ENCODE measurements at regions not wholly inside any gene's neighbourhood (a gene's known extent, or its start where the extent isn't known, plus 50 kb on each side); places are given as distances from the start of the nearest gene placed in this dataset.
"Not testable (repeated sequence)": the region's sequence is repeated elsewhere in the genome, so short reads cannot be mapped to it uniquely, and the experiment has no call there.

GRCh38 chr5:153296251-153296844 is 194.1 kb upstream of the GRIA1 start:
- POLR2A ChIA-PET; H3K4me1 ChIP-seq (ENCODE audit: control extremely low read depth in 1 of 4, control insufficient read depth in 4 of 4, insufficient read depth in 4 of 4, low read length in 3 of 4); DNase-seq; H3K27ac ChIP-seq (ENCODE audit: insufficient read depth in 1 of 2, low read depth in 1 of 2, low read length in 2 of 2, poor library complexity in 1 of 2, severe bottlenecking in 2 of 2); H3K36me3 ChIP-seq (ENCODE audit: control insufficient read depth in 4 of 4, insufficient read depth in 4 of 4, low read length in 3 of 4); H3K9me3 ChIP-seq (ENCODE audit: control extremely low read depth in 1 of 5, control insufficient read depth in 4 of 5, insufficient read depth in 2 of 5, low read depth in 1 of 5, low read length in 4 of 5); CTCF ChIA-PET; H3K4me3 ChIP-seq (ENCODE audit: control insufficient read depth in 1 of 7, extremely low read depth in 1 of 7, insufficient read depth in 4 of 7, low read depth in 2 of 7, low read length in 6 of 7); H3K27me3 ChIP-seq (replicated peaks in 2 of 5; ENCODE audit: control insufficient read depth in 4 of 5, insufficient read depth in 5 of 5, low read length in 4 of 5): not testable (repeated sequence)
- 98% methylated on average over 8 of the region's 45 CpGs for WGBS (ENCODE audit: insufficient coverage)

- ChIA-PET CTCF (no interaction called here), POLR2A (no interaction called here)
- no peaks in the 10 kb centered on the region for H3K27me3 ChIP-seq (replicated peaks in 2 of 5; ENCODE audit: control insufficient read depth in 4 of 5, insufficient read depth in 5 of 5, low read length in 4 of 5)
- WGBS (ENCODE audit: insufficient coverage) = 100% methylated on average over 1 of the region's 4 CpGs
- no peak overlapping the region for H3K27ac ChIP-seq (ENCODE audit: insufficient read depth in 1 of 2, low read depth in 1 of 2, low read length in 2 of 2, poor library complexity in 1 of 2, severe bottlenecking in 2 of 2)
- no peaks in the 10 kb centered on the region for H3K4me1 ChIP-seq (ENCODE audit: control extremely low read depth in 1 of 4, control insufficient read depth in 4 of 4, insufficient read depth in 4 of 4, low read length in 3 of 4)
- H3K36me3 ChIP-seq (ENCODE audit: control insufficient read depth in 4 of 4, insufficient read depth in 4 of 4, low read length in 3 of 4) = no peaks in the 10 kb centered on the region
- no peak overlapping the region for H3K4me3 ChIP-seq (ENCODE audit: control insufficient read depth in 1 of 7, extremely low read depth in 1 of 7, insufficient read depth in 4 of 7, low read depth in 2 of 7, low read length in 6 of 7)
- DNase-seq = no peak
- no peaks in the 10 kb centered on the region for H3K9me3 ChIP-seq (ENCODE audit: control extremely low read depth in 1 of 5, control insufficient read depth in 4 of 5, insufficient read depth in 2 of 5, low read depth in 1 of 5, low read length in 4 of 5)
These were observed 190.6 kb upstream of the GRIA1 start for GRCh38 chr5:153299891-153300290.

GRCh38 chr5:153308282-153308681 is 182.2 kb upstream of the GRIA1 start:
- 38% methylated on average over 1 of the region's 1 CpG for WGBS (ENCODE audit: insufficient coverage)
- no peak overlapping the region for H3K27ac ChIP-seq (ENCODE audit: insufficient read depth in 1 of 2, low read depth in 1 of 2, low read length in 2 of 2, poor library complexity in 1 of 2, severe bottlenecking in 2 of 2)
- ChIA-PET CTCF (interaction anchor here (0.7 kb wide), 1 partner anchor 38 kb away, joined by 4 read pairs; no protein-coding TSS in a partner anchor), POLR2A (no interaction called here)
- H3K27me3 ChIP-seq (replicated peaks in 2 of 5; ENCODE audit: control insufficient read depth in 4 of 5, insufficient read depth in 5 of 5, low read length in 4 of 5) = no peaks in the 10 kb centered on the region
- no peak for DNase-seq
- H3K36me3 ChIP-seq (ENCODE audit: control insufficient read depth in 4 of 4, insufficient read depth in 4 of 4, low read length in 3 of 4) = no peaks in the 10 kb centered on the region
- no peak overlapping the region for H3K4me3 ChIP-seq (ENCODE audit: control insufficient read depth in 1 of 7, extremely low read depth in 1 of 7, insufficient read depth in 4 of 7, low read depth in 2 of 7, low read length in 6 of 7)
- H3K4me1 ChIP-seq (ENCODE audit: control extremely low read depth in 1 of 4, control insufficient read depth in 4 of 4, insufficient read depth in 4 of 4, low read length in 3 of 4) = no peaks in the 10 kb centered on the region
- H3K9me3 ChIP-seq (ENCODE audit: control extremely low read depth in 1 of 5, control insufficient read depth in 4 of 5, insufficient read depth in 2 of 5, low read depth in 1 of 5, low read length in 4 of 5) = no peaks in the 10 kb centered on the region

- Histone ChIP-seq H3K4me1 (ENCODE audit: control extremely low read depth in 1 of 4, control insufficient read depth in 4 of 4, insufficient read depth in 4 of 4, low read length in 3 of 4) (no peaks in the 10 kb centered on the region), H3K9me3 (ENCODE audit: control extremely low read depth in 1 of 5, control insufficient read depth in 4 of 5, insufficient read depth in 2 of 5, low read depth in 1 of 5, low read length in 4 of 5) (no peaks in the 10 kb centered on the region), H3K36me3 (ENCODE audit: control insufficient read depth in 4 of 4, insufficient read depth in 4 of 4, low read length in 3 of 4) (no peaks in the 10 kb centered on the region), H3K27me3 (replicated peaks in 2 of 5; ENCODE audit: control insufficient read depth in 4 of 5, insufficient read depth in 5 of 5, low read length in 4 of 5) (no peaks in the 10 kb centered on the region), H3K4me3 (ENCODE audit: control insufficient read depth in 1 of 7, extremely low read depth in 1 of 7, insufficient read depth in 4 of 7, low read depth in 2 of 7, low read length in 6 of 7) (no peak overlapping the region), H3K27ac (ENCODE audit: insufficient read depth in 1 of 2, low read depth in 1 of 2, low read length in 2 of 2, poor library complexity in 1 of 2, severe bottlenecking in 2 of 2) (no peak overlapping the region)
- POLR2A ChIA-PET = no interaction called here
- no peak for DNase-seq
- CTCF ChIA-PET = no interaction called here
- 100% methylated on average over 2 of the region's 4 CpGs for WGBS (ENCODE audit: insufficient coverage)
These were observed 171.9 kb upstream of the GRIA1 start for GRCh38 chr5:153318556-153318955.

- WGBS (ENCODE audit: insufficient coverage) = 100% methylated on average over 1 of the region's 1 CpG
- no peak overlapping the region for H3K27ac ChIP-seq (ENCODE audit: insufficient read depth in 1 of 2, low read depth in 1 of 2, low read length in 2 of 2, poor library complexity in 1 of 2, severe bottlenecking in 2 of 2)
- no peaks in the 10 kb centered on the region for H3K36me3 ChIP-seq (ENCODE audit: control insufficient read depth in 4 of 4, insufficient read depth in 4 of 4, low read length in 3 of 4)
- DNase-seq = no peak
- no peaks in the 10 kb centered on the region for H3K9me3 ChIP-seq (ENCODE audit: control extremely low read depth in 1 of 5, control insufficient read depth in 4 of 5, insufficient read depth in 2 of 5, low read depth in 1 of 5, low read length in 4 of 5)
- no peak overlapping the region for H3K4me3 ChIP-seq (ENCODE audit: control insufficient read depth in 1 of 7, extremely low read depth in 1 of 7, insufficient read depth in 4 of 7, low read depth in 2 of 7, low read length in 6 of 7)
- CTCF ChIA-PET = no interaction called here
- no peaks in the 10 kb centered on the region for H3K27me3 ChIP-seq (replicated peaks in 2 of 5; ENCODE audit: control insufficient read depth in 4 of 5, insufficient read depth in 5 of 5, low read length in 4 of 5)
- no peaks in the 10 kb centered on the region for H3K4me1 ChIP-seq (ENCODE audit: control extremely low read depth in 1 of 4, control insufficient read depth in 4 of 4, insufficient read depth in 4 of 4, low read length in 3 of 4)
- POLR2A ChIA-PET = no interaction called here
These were observed 169.0 kb upstream of the GRIA1 start for GRCh38 chr5:153321478-153321877.

- Histone ChIP-seq H3K27me3 (replicated peaks in 2 of 5; ENCODE audit: control insufficient read depth in 4 of 5, insufficient read depth in 5 of 5, low read length in 4 of 5) (no peaks in the 10 kb centered on the region), H3K9me3 (ENCODE audit: control extremely low read depth in 1 of 5, control insufficient read depth in 4 of 5, insufficient read depth in 2 of 5, low read depth in 1 of 5, low read length in 4 of 5) (no peaks in the 10 kb centered on the region), H3K27ac (ENCODE audit: insufficient read depth in 1 of 2, low read depth in 1 of 2, low read length in 2 of 2, poor library complexity in 1 of 2, severe bottlenecking in 2 of 2) (no peak overlapping the region), H3K4me1 (ENCODE audit: control extremely low read depth in 1 of 4, control insufficient read depth in 4 of 4, insufficient read depth in 4 of 4, low read length in 3 of 4) (no peaks in the 10 kb centered on the region), H3K4me3 (ENCODE audit: control insufficient read depth in 1 of 7, extremely low read depth in 1 of 7, insufficient read depth in 4 of 7, low read depth in 2 of 7, low read length in 6 of 7) (no peak overlapping the region), H3K36me3 (ENCODE audit: control insufficient read depth in 4 of 4, insufficient read depth in 4 of 4, low read length in 3 of 4) (no peaks in the 10 kb centered on the region)
- ChIA-PET CTCF (no interaction called here), POLR2A (no interaction called here)
- DNase-seq = no peak
- 100% methylated on average over 1 of the region's 3 CpGs for WGBS (ENCODE audit: insufficient coverage)
These were observed 150.3 kb upstream of the GRIA1 start for GRCh38 chr5:153340139-153340538.

GRCh38 chr5:153340738-153341137 is 149.7 kb upstream of the GRIA1 start:
- WGBS (ENCODE audit: insufficient coverage) = no CpG with 5 or more reads among the region's 1 CpG
- H3K4me3 ChIP-seq (ENCODE audit: control insufficient read depth in 1 of 7, extremely low read depth in 1 of 7, insufficient read depth in 4 of 7, low read depth in 2 of 7, low read length in 6 of 7) = no peak overlapping the region
- H3K9me3 ChIP-seq (ENCODE audit: control extremely low read depth in 1 of 5, control insufficient read depth in 4 of 5, insufficient read depth in 2 of 5, low read depth in 1 of 5, low read length in 4 of 5) = no peaks in the 10 kb centered on the region
- H3K27me3 ChIP-seq (replicated peaks in 2 of 5; ENCODE audit: control insufficient read depth in 4 of 5, insufficient read depth in 5 of 5, low read length in 4 of 5) = no peaks in the 10 kb centered on the region
- DNase-seq = no peak
- H3K4me1 ChIP-seq (ENCODE audit: control extremely low read depth in 1 of 4, control insufficient read depth in 4 of 4, insufficient read depth in 4 of 4, low read length in 3 of 4) = no peaks in the 10 kb centered on the region
- no peaks in the 10 kb centered on the region for H3K36me3 ChIP-seq (ENCODE audit: control insufficient read depth in 4 of 4, insufficient read depth in 4 of 4, low read length in 3 of 4)
- ChIA-PET POLR2A (no interaction called here), CTCF (no interaction called here)
- no peak overlapping the region for H3K27ac ChIP-seq (ENCODE audit: insufficient read depth in 1 of 2, low read depth in 1 of 2, low read length in 2 of 2, poor library complexity in 1 of 2, severe bottlenecking in 2 of 2)

Data from common myeloid progenitor, CD34-positive (primary cell).